ENCODE measurements at regions not wholly inside any gene's neighbourhood (a gene's known extent, or its start where the extent isn't known, plus 50 kb on each side); places are given as distances from the start of the nearest gene placed in this dataset.

DNA sequence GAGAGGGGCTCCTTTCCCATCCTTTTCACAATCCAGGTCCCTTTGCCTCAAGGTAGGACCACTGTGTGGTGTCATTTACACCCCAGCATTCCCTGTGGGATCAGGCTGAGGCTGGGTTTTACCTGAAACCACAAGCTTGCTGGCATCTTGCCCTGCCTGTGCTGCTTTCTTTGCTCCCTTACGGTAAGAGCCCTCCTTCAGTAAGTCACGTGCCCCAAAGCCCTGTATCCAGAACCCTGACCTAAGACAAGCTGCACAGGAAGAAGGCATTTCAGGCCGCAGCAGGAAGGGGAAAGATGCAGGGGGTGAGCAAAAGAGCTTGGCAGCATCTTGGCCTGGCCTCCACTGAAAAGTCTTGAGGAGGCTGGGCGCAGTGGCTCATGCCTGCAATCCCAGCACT, 58.4 kb downstream of the KLHDC7A start:
- WGBS (ENCODE audit: insufficient coverage, low coverage, missing lambda C conversion rate): 0% methylated on average over 4 of the region's 4 CpGs

More for the DNA sequence above, 58.4 kb downstream of the KLHDC7A start:
- Histone ChIP-seq H3K36me3 (ENCODE audit: control insufficient read depth, insufficient read depth, low read length) (no peaks in the 10 kb centered on the region), H4K20me1 (replicated peaks; ENCODE audit: control insufficient read depth, insufficient read depth, low read length) (peaks cover 31% of the 10 kb centered on the region), H3K79me2 (ENCODE audit: control insufficient read depth, insufficient read depth, low read length) (no peaks in the 10 kb centered on the region), H3K9me3 (replicated peaks; ENCODE audit: control insufficient read depth, insufficient read depth, low read depth, low read length) (no peaks in the 10 kb centered on the region), H3K4me1 (replicated peaks in 1 of 2; ENCODE audit: control insufficient read depth in 2 of 2, insufficient read depth in 2 of 2, low read length in 2 of 2) (peaks cover 7 to 13% of the 10 kb centered on the region in 2 experiments; a peak in 4 of 5 replicates), H3K27ac (ENCODE audit: extremely low read depth, low read depth, low read length) (no peak overlapping the region), H3K27me3 (ENCODE audit: control insufficient read depth in 2 of 2, insufficient read depth in 2 of 2, low read length in 2 of 2) (peaks cover 15 to 75% of the 10 kb centered on the region in 2 experiments), H3K9me1 (ENCODE audit: control insufficient read depth, insufficient read depth, low read length) (no peaks in the 10 kb centered on the region), H2AFZ (ENCODE audit: low read depth, low read length) (no peak overlapping the region), H3K4me2 (ENCODE audit: insufficient read depth, low read length) (no peak overlapping the region), H3K9ac (ENCODE audit: insufficient read depth in 1 of 2, low read depth in 2 of 2, low read length in 2 of 2) (no peak overlapping the region), H3K4me3 (no peak overlapping the region)
- intact Hi-C loops (cut with micrococcal nuclease): no loop called here
- CTCF ChIA-PET (ENCODE audit: low intra/inter-chr PET ratio): no interaction called here
- ATAC-seq (no peak), FAIRE-seq (no peak), DNase-seq (ENCODE audit: extremely low read depth in 1 of 4, low spot score in 3 of 4) (no peak)
- POLR2A ChIA-PET: no interaction called here
- no peak for TF ChIP-seq KHSRP (IDR thresholded peaks at IDR 0.05)
- TF ChIP-seq XRCC4 (IDR thresholded peaks at IDR 0.05; ENCODE audit: extremely low read depth, insufficient read depth, insufficient read length): no peak
- TF ChIP-seq, protein P1, sequence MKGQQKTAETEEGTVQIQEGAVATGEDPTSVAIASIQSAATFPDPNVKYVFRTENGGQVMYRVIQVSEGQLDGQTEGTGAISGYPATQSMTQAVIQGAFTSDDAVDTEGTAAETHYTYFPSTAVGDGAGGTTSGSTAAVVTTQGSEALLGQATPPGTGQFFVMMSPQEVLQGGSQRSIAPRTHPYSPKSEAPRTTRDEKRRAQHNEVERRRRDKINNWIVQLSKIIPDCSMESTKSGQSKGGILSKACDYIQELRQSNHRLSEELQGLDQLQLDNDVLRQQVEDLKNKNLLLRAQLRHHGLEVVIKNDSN (CRISPR knock-in tag; IDR thresholded peaks at IDR 0.05): peak; percentile 59
- TF ChIP-seq, protein P2, sequence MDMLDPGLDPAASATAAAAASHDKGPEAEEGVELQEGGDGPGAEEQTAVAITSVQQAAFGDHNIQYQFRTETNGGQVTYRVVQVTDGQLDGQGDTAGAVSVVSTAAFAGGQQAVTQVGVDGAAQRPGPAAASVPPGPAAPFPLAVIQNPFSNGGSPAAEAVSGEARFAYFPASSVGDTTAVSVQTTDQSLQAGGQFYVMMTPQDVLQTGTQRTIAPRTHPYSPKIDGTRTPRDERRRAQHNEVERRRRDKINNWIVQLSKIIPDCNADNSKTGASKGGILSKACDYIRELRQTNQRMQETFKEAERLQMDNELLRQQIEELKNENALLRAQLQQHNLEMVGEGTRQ (CRISPR knock-in tag; IDR thresholded peaks at IDR 0.05): peak; percentile 51
- no peak for TF ChIP-seq BRD9 (IDR thresholded peaks at IDR 0.05; ENCODE audit: low read depth, partially characterized antibody)
- no peak for TF ChIP-seq NEUROD1 (IDR thresholded peaks at IDR 0.05; ENCODE audit: borderline replicate concordance, low read depth, low read length, partially characterized antibody)
- TF ChIP-seq, protein P3, sequence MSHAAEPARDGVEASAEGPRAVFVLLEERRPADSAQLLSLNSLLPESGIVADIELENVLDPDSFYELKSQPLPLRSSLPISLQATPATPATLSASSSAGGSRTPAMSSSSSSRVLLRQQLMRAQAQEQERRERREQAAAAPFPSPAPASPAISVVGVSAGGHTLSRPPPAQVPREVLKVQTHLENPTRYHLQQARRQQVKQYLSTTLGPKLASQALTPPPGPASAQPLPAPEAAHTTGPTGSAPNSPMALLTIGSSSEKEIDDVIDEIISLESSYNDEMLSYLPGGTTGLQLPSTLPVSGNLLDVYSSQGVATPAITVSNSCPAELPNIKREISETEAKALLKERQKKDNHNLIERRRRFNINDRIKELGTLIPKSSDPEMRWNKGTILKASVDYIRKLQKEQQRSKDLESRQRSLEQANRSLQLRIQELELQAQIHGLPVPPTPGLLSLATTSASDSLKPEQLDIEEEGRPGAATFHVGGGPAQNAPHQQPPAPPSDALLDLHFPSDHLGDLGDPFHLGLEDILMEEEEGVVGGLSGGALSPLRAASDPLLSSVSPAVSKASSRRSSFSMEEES (CRISPR knock-in tag; IDR thresholded peaks at IDR 0.05): peak; percentile 28; the same call in 1 of the 2 replicates
- no TSS peak for BruUV-seq (replicated peaks)
- in situ Hi-C loops (cut with MboI): no loop called here
